Sigmoid colon (tissue), 4 donors: ENCODE measurements at regions not wholly inside any gene's neighbourhood (a gene's known extent, or its start where the extent isn't known, plus 50 kb on each side); places are given as distances from the start of the nearest gene placed in this dataset.

Experiments
- CTCF ChIP-seq, 4 experiments: fragments of 450-650 bp in 3 of 4; fragments of 200-600 bp in 1 of 4; IDR thresholded peaks; one replicate each; pipeline ENCODE4 v1.5.1; 2016 to 2019; ENCODE audit warnings: antibody characterized with exemption in 4 of 4, mild to moderate bottlenecking in 3 of 4, moderate library complexity in 2 of 4
- POLR2A ChIP-seq, 2 donors: fragments of 450-650 bp; IDR thresholded peaks; one replicate each; pipeline ENCODE4 v1.6.1; 2016; ENCODE audit warnings: antibody characterized with exemption in 2 of 2, mild to moderate bottlenecking in 2 of 2, moderate library complexity in 2 of 2
- POLR2AphosphoS5 ChIP-seq, 4 donors: sonication (generic); formaldehyde crosslinking; IDR thresholded peaks; one replicate each; pipeline ENCODE4 v1.6.1; 2017; ENCODE audit warnings: antibody characterized with exemption in 4 of 4

- TF ChIP-seq POLR2A (IDR thresholded peaks at IDR 0.05) (no peak), POLR2AphosphoS5 (IDR thresholded peaks at IDR 0.05) (no peak), CTCF (IDR thresholded peaks at IDR 0.05) (no peak)
These were observed 289.5 kb upstream of the N4BP1 start for GRCh38 chr16:48899500-48899899.
